ENCODE measurements at regions not wholly inside any gene's neighbourhood (a gene's known extent, or its start where the extent isn't known, plus 50 kb on each side); places are given as distances from the start of the nearest gene placed in this dataset.

GRCh38 chr10:30769361-30769760 is 139.8 kb upstream of the LYZL2 start:
- H3K27me3 ChIP-seq (ENCODE audit: insufficient read depth, low read length) = no peaks in the 10 kb centered on the region
- peaks cover 12% of the 10 kb centered on the region for H3K27me3 Mint-ChIP-seq (ENCODE audit: low read depth, unreplicated experiment)
- no peaks in the 10 kb centered on the region for H3K79me2 ChIP-seq (ENCODE audit: insufficient read depth, low read length)
- H3K27ac ChIP-seq (ENCODE audit: low read depth, low read length) = no peak overlapping the region
- no peaks in the 10 kb centered on the region for H3K36me3 Mint-ChIP-seq (ENCODE audit: low read depth, unreplicated experiment)
- H3K4me3 Mint-ChIP-seq (ENCODE audit: unreplicated experiment) = no peak overlapping the region
- peaks cover 22% of the 10 kb centered on the region for H3K9me3 Mint-ChIP-seq (ENCODE audit: unreplicated experiment)
- H3K4me1 ChIP-seq (ENCODE audit: insufficient read depth, low read length) = no peaks in the 10 kb centered on the region
- no peaks in the 10 kb centered on the region for H4K20me1 ChIP-seq (ENCODE audit: insufficient read depth, low read length)
- H3K36me3 ChIP-seq (ENCODE audit: insufficient read depth, low read length) = no peaks in the 10 kb centered on the region
- TF ChIP-seq CTCF (IDR thresholded peaks at IDR 0.05; ENCODE audit: insufficient read depth, low read depth, low read length) (no peak), EZH2 (IDR thresholded peaks at IDR 0.05; ENCODE audit: insufficient read depth, low read length) (no peak)
- peaks cover 22% of the 10 kb centered on the region for H3K9me3 ChIP-seq (ENCODE audit: insufficient read depth, low read depth, low read length)
- FAIRE-seq (no peak), DNase-seq (ENCODE audit: low read depth) (no peak)
- H3K9ac ChIP-seq (ENCODE audit: low read length) = no peak overlapping the region
- H3K4me2 ChIP-seq (ENCODE audit: low read length) = no peak overlapping the region
- no peak overlapping the region for H2AFZ ChIP-seq (ENCODE audit: low read depth, low read length)
- no peak overlapping the region for H3K27ac Mint-ChIP-seq (ENCODE audit: unreplicated experiment)
- no peaks in the 10 kb centered on the region for H3K4me1 Mint-ChIP-seq (ENCODE audit: low read depth, unreplicated experiment)
- H3K4me3 ChIP-seq (ENCODE audit: insufficient read depth, low read depth, low read length) = no peak overlapping the region

DNA sequence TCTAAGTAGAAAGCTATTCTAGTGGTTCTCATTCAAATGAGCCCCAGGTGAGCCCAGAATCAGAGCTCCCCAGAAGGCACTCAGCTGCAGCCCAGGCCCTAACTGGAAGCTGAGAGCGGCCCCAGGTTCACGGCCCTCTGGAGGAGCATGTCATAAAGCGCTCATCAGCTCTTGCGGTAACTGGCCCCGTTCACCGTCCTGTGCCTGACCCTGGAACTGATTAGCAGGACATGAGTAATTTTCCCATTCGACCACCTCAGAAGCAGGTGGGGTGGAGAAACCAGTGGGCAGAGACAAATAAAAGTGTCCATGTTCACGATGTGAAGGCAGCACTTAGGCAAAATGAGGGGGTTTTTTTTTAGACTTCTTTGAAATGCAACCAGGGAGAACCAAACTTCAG is 136.1 kb upstream of the LYZL2 start:
- no peak overlapping the region for H3K27ac Mint-ChIP-seq (ENCODE audit: unreplicated experiment)
- H4K20me1 ChIP-seq (ENCODE audit: insufficient read depth, low read length) = no peaks in the 10 kb centered on the region
- DNase-seq (ENCODE audit: low read depth) (peak; percentile 82), FAIRE-seq (no peak)
- no peaks in the 10 kb centered on the region for H3K36me3 Mint-ChIP-seq (ENCODE audit: low read depth, unreplicated experiment)
- no peak overlapping the region for H3K4me3 ChIP-seq (ENCODE audit: insufficient read depth, low read depth, low read length)
- no peaks in the 10 kb centered on the region for H3K4me1 ChIP-seq (ENCODE audit: insufficient read depth, low read length)
- no peak overlapping the region for H3K4me3 Mint-ChIP-seq (ENCODE audit: unreplicated experiment)
- H3K27me3 Mint-ChIP-seq (ENCODE audit: low read depth, unreplicated experiment) = peaks cover 14% of the 10 kb centered on the region
- no peaks in the 10 kb centered on the region for H3K79me2 ChIP-seq (ENCODE audit: insufficient read depth, low read length)
- no peak overlapping the region for H3K9ac ChIP-seq (ENCODE audit: low read length)
- H3K4me1 Mint-ChIP-seq (ENCODE audit: low read depth, unreplicated experiment) = no peaks in the 10 kb centered on the region
- H3K9me3 ChIP-seq (ENCODE audit: insufficient read depth, low read depth, low read length) = peaks cover 13% of the 10 kb centered on the region
- H3K27ac ChIP-seq (ENCODE audit: low read depth, low read length) = no peak overlapping the region
- H3K36me3 ChIP-seq (ENCODE audit: insufficient read depth, low read length) = no peaks in the 10 kb centered on the region
- peaks cover 17% of the 10 kb centered on the region for H3K9me3 Mint-ChIP-seq (ENCODE audit: unreplicated experiment)
- no peak for TF ChIP-seq EZH2 (IDR thresholded peaks at IDR 0.05; ENCODE audit: insufficient read depth, low read length)
- TF ChIP-seq CTCF (IDR thresholded peaks at IDR 0.05; ENCODE audit: insufficient read depth, low read depth, low read length) = no peak
- no peaks in the 10 kb centered on the region for H3K27me3 ChIP-seq (ENCODE audit: insufficient read depth, low read length)
- peak overlapping the region; percentile 16 for H3K4me2 ChIP-seq (ENCODE audit: low read length)
- peak overlapping the region; percentile 4 for H2AFZ ChIP-seq (ENCODE audit: low read depth, low read length)

DNA sequence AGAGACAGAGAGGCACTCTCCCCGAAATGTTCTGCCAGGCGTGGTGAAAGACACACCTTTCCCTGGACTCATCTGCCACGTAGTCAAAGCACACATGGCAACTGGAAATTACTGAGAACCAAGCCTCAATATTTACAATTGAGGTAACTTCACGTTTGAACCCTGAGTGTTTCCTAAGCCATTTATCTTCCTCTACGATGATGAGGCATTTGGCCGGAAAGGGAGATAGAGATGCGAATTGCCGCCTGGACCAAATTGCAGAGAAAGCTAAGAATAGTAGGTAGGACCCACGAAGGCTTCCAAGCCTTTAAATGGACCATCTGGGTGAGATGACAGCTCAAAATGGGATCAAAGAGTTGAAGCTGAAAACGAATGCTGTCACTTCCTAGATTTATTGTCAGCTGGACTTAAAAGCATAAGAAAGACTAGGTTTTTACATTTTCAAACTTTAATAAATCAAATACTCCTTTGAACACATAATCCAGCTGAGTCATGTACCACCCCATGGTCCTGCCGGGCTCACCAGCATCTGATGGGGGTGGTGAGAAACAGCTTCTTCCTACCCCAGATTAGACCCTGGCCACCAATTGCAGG is 135.6 kb upstream of the LYZL2 start:
- Histone ChIP-seq H3K79me2 (ENCODE audit: insufficient read depth, low read length) (no peaks in the 10 kb centered on the region), H2AFZ (ENCODE audit: low read depth, low read length) (peak overlapping the region; percentile 4), H3K27ac (ENCODE audit: low read depth, low read length) (no peak overlapping the region), H3K4me2 (ENCODE audit: low read length) (peak overlapping the region; percentile 16), H4K20me1 (ENCODE audit: insufficient read depth, low read length) (no peaks in the 10 kb centered on the region), H3K9me3 (ENCODE audit: insufficient read depth, low read depth, low read length) (peaks cover 8% of the 10 kb centered on the region), H3K4me3 (ENCODE audit: insufficient read depth, low read depth, low read length) (no peak overlapping the region), H3K36me3 (ENCODE audit: insufficient read depth, low read length) (no peaks in the 10 kb centered on the region), H3K4me1 (ENCODE audit: insufficient read depth, low read length) (no peaks in the 10 kb centered on the region), H3K27me3 (ENCODE audit: insufficient read depth, low read length) (no peaks in the 10 kb centered on the region), H3K9ac (ENCODE audit: low read length) (no peak overlapping the region)
- no peak for TF ChIP-seq EZH2 (IDR thresholded peaks at IDR 0.05; ENCODE audit: insufficient read depth, low read length)
- Mint-ChIP-seq H3K27ac (ENCODE audit: unreplicated experiment) (no peak overlapping the region), H3K9me3 (ENCODE audit: unreplicated experiment) (peaks cover 16% of the 10 kb centered on the region), H3K4me1 (ENCODE audit: low read depth, unreplicated experiment) (no peaks in the 10 kb centered on the region), H3K27me3 (ENCODE audit: low read depth, unreplicated experiment) (peaks cover 14% of the 10 kb centered on the region), H3K36me3 (ENCODE audit: low read depth, unreplicated experiment) (no peaks in the 10 kb centered on the region), H3K4me3 (ENCODE audit: unreplicated experiment) (no peak overlapping the region)
- no peak for FAIRE-seq
- DNase-seq (ENCODE audit: low read depth) = peak; percentile 73

All from astrocyte (in vitro differentiated cells and primary cell).